ENCODE measurements at regions not wholly inside any gene's neighbourhood (a gene's known extent, or its start where the extent isn't known, plus 50 kb on each side); places are given as distances from the start of the nearest gene placed in this dataset.
A peak's percentile ranks its signal among the peaks of the same experiment; 100 is the strongest.

DNA sequence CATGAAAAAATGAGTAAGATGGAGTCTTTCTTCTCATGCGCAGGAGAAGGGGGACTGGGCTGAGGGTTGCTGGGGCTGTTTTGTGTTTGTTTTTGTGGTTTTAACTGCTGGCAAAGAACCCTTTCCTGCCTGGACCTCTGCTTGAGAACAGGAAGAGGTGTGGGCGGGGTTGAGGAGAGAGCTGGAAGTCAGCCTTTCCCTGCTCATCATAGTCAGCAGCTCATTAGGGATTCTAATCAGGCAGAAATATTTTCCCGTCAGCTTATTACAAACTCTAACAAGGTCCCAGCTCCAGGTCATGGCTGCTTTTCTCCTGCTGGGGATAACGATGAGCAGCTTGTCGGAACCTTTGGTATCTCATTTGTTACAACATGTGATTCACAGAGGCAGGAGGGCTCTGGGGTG lies 185.0 kb upstream of the NRXN3 start:
- Histone ChIP-seq H3K27ac (ENCODE audit: low read length) (no peak overlapping the region), H3K27me3 (ENCODE audit: control insufficient read depth, insufficient read depth, low read length) (peaks cover 20% of the 10 kb centered on the region), H3K36me3 (ENCODE audit: control insufficient read depth, insufficient read depth, low read length) (no peaks in the 10 kb centered on the region), H3K9me3 (replicated peaks; ENCODE audit: control insufficient read depth, low read depth, low read length) (no peaks in the 10 kb centered on the region), H3K4me1 (ENCODE audit: control insufficient read depth, insufficient read depth, low read length) (peaks cover 19% of the 10 kb centered on the region), H3K4me3 (ENCODE audit: low read length) (no peak overlapping the region)
- DNase-seq, result peak; percentile 34
- WGBS (ENCODE audit: insufficient coverage), result no CpG with 5 or more reads among the region's 5 CpGs

- peaks cover 14% of the 10 kb centered on the region for H3K4me1 ChIP-seq (ENCODE audit: control insufficient read depth, insufficient read depth, low read length)
- 80% methylated on average over 1 of the region's 1 CpG for WGBS (ENCODE audit: insufficient coverage)
- H3K27ac ChIP-seq (ENCODE audit: low read length), result no peak overlapping the region
- no peaks in the 10 kb centered on the region for H3K9me3 ChIP-seq (replicated peaks; ENCODE audit: control insufficient read depth, low read depth, low read length)
- H3K36me3 ChIP-seq (ENCODE audit: control insufficient read depth, insufficient read depth, low read length), result no peaks in the 10 kb centered on the region
- no peak for DNase-seq
- H3K27me3 ChIP-seq (ENCODE audit: control insufficient read depth, insufficient read depth, low read length), result peaks cover 6% of the 10 kb centered on the region
- H3K4me3 ChIP-seq (ENCODE audit: low read length), result no peak overlapping the region
Observed at GRCh38 chr14:77986773-77987172, 183.4 kb upstream of the NRXN3 start.

- peak overlapping the region; percentile 9 for H3K27ac ChIP-seq (ENCODE audit: low read length)
- 36% methylated on average over 3 of the region's 7 CpGs for WGBS (ENCODE audit: insufficient coverage)
- H3K9me3 ChIP-seq (replicated peaks; ENCODE audit: control insufficient read depth, low read depth, low read length), result no peaks in the 10 kb centered on the region
- H3K36me3 ChIP-seq (ENCODE audit: control insufficient read depth, insufficient read depth, low read length), result no peaks in the 10 kb centered on the region
- no peak overlapping the region for H3K4me3 ChIP-seq (ENCODE audit: low read length)
- peak; percentile 37 for DNase-seq
- peaks cover 14% of the 10 kb centered on the region for H3K4me1 ChIP-seq (ENCODE audit: control insufficient read depth, insufficient read depth, low read length)
- no peaks in the 10 kb centered on the region for H3K27me3 ChIP-seq (ENCODE audit: control insufficient read depth, insufficient read depth, low read length)
Observed at GRCh38 chr14:77988096-77988870, 181.9 kb upstream of the NRXN3 start.

DNA sequence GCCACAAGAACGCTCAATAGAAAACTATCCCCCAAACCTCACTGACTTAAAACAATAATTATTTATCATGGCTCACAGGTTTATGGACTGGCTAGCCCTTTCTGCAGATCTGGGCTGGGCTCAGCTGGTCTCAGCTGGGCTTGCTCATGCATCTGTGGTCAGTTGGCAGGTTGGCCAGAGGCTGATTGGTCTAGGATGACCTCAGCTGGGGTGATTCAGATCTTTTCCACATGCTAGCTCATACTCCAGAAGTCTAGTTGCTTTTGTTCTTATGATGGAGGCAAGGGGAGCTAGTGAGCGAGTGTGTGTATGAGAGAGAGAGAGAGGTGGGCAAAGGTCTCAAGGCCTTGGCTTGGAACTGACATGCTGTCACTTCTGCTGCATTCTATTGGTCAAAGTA lies 181.2 kb upstream of the NRXN3 start:
- Histone ChIP-seq H3K4me3 (ENCODE audit: low read length) (no peak overlapping the region), H3K9me3 (replicated peaks; ENCODE audit: control insufficient read depth, low read depth, low read length) (no peaks in the 10 kb centered on the region), H3K27ac (ENCODE audit: low read length) (peak overlapping the region; percentile 9), H3K4me1 (ENCODE audit: control insufficient read depth, insufficient read depth, low read length) (peaks cover 14% of the 10 kb centered on the region), H3K36me3 (ENCODE audit: control insufficient read depth, insufficient read depth, low read length) (no peaks in the 10 kb centered on the region), H3K27me3 (ENCODE audit: control insufficient read depth, insufficient read depth, low read length) (no peaks in the 10 kb centered on the region)
- peak; percentile 26 for DNase-seq
- WGBS (ENCODE audit: insufficient coverage), result 80% methylated on average over 2 of the region's 2 CpGs

DNA sequence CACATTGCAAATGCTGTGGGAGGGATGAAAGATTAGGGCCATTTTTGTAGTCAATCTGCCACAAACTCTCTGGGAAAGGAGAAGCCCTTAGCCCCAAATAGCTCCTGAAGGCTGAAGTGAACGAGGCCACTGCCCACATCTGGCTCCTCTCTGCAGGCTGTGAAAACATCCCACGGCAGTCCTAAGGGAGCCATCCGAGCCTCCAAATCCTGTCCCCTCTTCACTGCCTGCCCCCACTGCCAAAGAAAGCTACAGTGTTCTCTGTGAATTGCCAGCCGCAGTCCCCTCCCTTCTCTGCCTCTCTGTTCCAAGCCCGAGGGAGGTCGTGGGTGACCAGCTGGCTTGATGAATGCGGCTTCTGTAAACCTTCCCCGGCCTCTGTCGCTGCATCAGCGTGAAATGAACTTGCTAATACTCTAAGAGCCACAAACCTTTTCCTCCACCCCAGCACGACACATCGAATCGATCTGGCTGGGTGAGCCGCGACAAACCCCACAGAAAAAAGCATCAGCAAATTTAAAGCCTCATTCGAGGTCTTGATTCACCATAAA lies 180.7 kb upstream of the NRXN3 start:
- Histone ChIP-seq H3K27me3 (ENCODE audit: control insufficient read depth, insufficient read depth, low read length) (no peaks in the 10 kb centered on the region), H3K4me1 (ENCODE audit: control insufficient read depth, insufficient read depth, low read length) (peaks cover 14% of the 10 kb centered on the region), H3K27ac (ENCODE audit: low read length) (peak overlapping the region; percentile 9), H3K36me3 (ENCODE audit: control insufficient read depth, insufficient read depth, low read length) (no peaks in the 10 kb centered on the region), H3K9me3 (replicated peaks; ENCODE audit: control insufficient read depth, low read depth, low read length) (no peaks in the 10 kb centered on the region), H3K4me3 (ENCODE audit: low read length) (no peak overlapping the region)
- 10% methylated on average over 15 of the region's 16 CpGs for WGBS (ENCODE audit: insufficient coverage)
- peak; percentile 46 for DNase-seq

- DNase-seq, result no peak
- Histone ChIP-seq H3K4me3 (ENCODE audit: low read length) (no peak overlapping the region), H3K9me3 (replicated peaks; ENCODE audit: control insufficient read depth, low read depth, low read length) (no peaks in the 10 kb centered on the region), H3K27ac (ENCODE audit: low read length) (no peak overlapping the region), H3K4me1 (ENCODE audit: control insufficient read depth, insufficient read depth, low read length) (peaks cover 12% of the 10 kb centered on the region), H3K36me3 (ENCODE audit: control insufficient read depth, insufficient read depth, low read length) (no peaks in the 10 kb centered on the region), H3K27me3 (ENCODE audit: control insufficient read depth, insufficient read depth, low read length) (no peaks in the 10 kb centered on the region)
- no CpG with 5 or more reads among the region's 3 CpGs for WGBS (ENCODE audit: insufficient coverage)
Observed at GRCh38 chr14:77990337-77990736, 179.8 kb upstream of the NRXN3 start.

GRCh38 chr14:77991128-77991772 lies 178.9 kb upstream of the NRXN3 start:
- H3K4me1 ChIP-seq (ENCODE audit: control insufficient read depth, insufficient read depth, low read length), result peaks cover 11% of the 10 kb centered on the region
- no peak overlapping the region for H3K4me3 ChIP-seq (ENCODE audit: low read length)
- no peak overlapping the region for H3K27ac ChIP-seq (ENCODE audit: low read length)
- H3K27me3 ChIP-seq (ENCODE audit: control insufficient read depth, insufficient read depth, low read length), result no peaks in the 10 kb centered on the region
- WGBS (ENCODE audit: insufficient coverage), result 50% methylated on average over 1 of the region's 4 CpGs
- H3K9me3 ChIP-seq (replicated peaks; ENCODE audit: control insufficient read depth, low read depth, low read length), result no peaks in the 10 kb centered on the region
- no peaks in the 10 kb centered on the region for H3K36me3 ChIP-seq (ENCODE audit: control insufficient read depth, insufficient read depth, low read length)
- no peak for DNase-seq

DNA sequence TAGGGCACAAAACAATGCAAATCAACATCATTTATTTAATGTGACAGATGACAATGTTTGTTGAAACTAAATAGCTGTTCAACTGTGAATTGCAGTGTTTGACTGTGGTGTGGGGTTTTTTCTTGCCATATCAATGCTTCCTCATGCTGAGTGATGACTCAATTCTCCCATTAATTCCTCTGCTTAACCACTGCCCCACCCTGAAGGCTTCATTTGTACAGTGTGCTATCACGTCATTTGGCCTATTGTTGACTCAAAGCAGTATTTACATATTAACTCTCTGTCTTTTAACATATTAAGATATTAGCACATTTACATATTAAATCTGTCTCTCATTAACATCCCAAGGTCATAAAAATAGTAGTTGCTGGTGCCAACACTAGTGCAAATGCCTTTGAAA lies 164.8 kb upstream of the NRXN3 start:
- Histone ChIP-seq H3K36me3 (ENCODE audit: control insufficient read depth, insufficient read depth, low read length) (no peaks in the 10 kb centered on the region), H3K4me3 (ENCODE audit: low read length) (no peak overlapping the region), H3K9me3 (replicated peaks; ENCODE audit: control insufficient read depth, low read depth, low read length) (peaks cover 1% of the 10 kb centered on the region), H3K4me1 (ENCODE audit: control insufficient read depth, insufficient read depth, low read length) (no peaks in the 10 kb centered on the region), H3K27ac (ENCODE audit: low read length) (no peak overlapping the region), H3K27me3 (ENCODE audit: control insufficient read depth, insufficient read depth, low read length) (no peaks in the 10 kb centered on the region)
- no peak for DNase-seq
- WGBS (ENCODE audit: insufficient coverage), result no CpG with 5 or more reads among the region's 1 CpG

DNA sequence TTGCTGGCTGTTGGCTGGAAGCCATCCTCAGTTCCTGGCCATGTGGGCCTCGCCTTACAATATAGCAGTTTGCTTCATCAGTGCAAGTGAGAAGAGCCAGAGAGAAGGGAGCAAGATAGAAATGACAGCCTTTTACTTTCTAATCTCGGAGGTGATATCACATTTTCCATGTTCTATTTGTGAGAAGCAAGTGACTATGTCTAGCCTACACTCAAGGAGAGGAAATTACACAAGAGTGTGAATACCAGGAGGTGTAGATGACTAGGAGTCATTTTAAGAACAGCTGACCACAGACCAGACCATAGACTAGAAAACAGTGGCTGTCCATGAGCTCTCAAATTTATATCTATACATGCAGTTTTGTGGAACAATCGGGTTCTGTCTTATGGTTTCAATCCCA lies 163.0 kb upstream of the NRXN3 start:
- Histone ChIP-seq H3K4me1 (ENCODE audit: control insufficient read depth, insufficient read depth, low read length) (no peaks in the 10 kb centered on the region), H3K27me3 (ENCODE audit: control insufficient read depth, insufficient read depth, low read length) (no peaks in the 10 kb centered on the region), H3K9me3 (replicated peaks; ENCODE audit: control insufficient read depth, low read depth, low read length) (no peaks in the 10 kb centered on the region), H3K4me3 (ENCODE audit: low read length) (no peak overlapping the region), H3K27ac (ENCODE audit: low read length) (no peak overlapping the region), H3K36me3 (ENCODE audit: control insufficient read depth, insufficient read depth, low read length) (no peaks in the 10 kb centered on the region)
- DNase-seq, result peak; percentile 3
- WGBS (ENCODE audit: insufficient coverage), result no CpG with 5 or more reads among the region's 3 CpGs

DNA sequence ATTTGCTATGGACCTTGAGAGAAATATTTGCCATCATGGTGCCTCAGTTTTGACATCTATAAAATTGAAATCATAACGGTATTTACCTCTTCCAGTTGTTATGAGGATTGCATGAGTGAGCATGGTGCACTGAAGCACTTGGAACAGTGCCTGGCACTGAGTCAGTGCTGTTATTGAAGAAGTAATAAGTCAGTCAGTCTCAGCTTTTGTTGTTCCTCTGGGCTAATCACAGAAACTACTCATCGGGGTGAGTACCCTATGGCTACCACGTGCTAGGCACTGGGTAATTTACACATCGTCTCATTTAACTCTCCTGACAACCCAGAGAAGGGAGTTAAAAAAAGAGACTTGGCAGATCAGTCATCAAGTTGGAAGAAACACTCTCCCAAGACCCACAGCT lies 159.5 kb upstream of the NRXN3 start:
- DNase-seq, result no peak
- WGBS (ENCODE audit: insufficient coverage), result no CpG with 5 or more reads among the region's 4 CpGs
- Histone ChIP-seq H3K9me3 (replicated peaks; ENCODE audit: control insufficient read depth, low read depth, low read length) (no peaks in the 10 kb centered on the region), H3K4me1 (ENCODE audit: control insufficient read depth, insufficient read depth, low read length) (no peaks in the 10 kb centered on the region), H3K4me3 (ENCODE audit: low read length) (no peak overlapping the region), H3K27me3 (ENCODE audit: control insufficient read depth, insufficient read depth, low read length) (no peaks in the 10 kb centered on the region), H3K27ac (ENCODE audit: low read length) (no peak overlapping the region), H3K36me3 (ENCODE audit: control insufficient read depth, insufficient read depth, low read length) (no peaks in the 10 kb centered on the region)
